ENCODE measurements at regions not wholly inside any gene's neighbourhood (a gene's known extent, or its start where the extent isn't known, plus 50 kb on each side); places are given as distances from the start of the nearest gene placed in this dataset.

DNA sequence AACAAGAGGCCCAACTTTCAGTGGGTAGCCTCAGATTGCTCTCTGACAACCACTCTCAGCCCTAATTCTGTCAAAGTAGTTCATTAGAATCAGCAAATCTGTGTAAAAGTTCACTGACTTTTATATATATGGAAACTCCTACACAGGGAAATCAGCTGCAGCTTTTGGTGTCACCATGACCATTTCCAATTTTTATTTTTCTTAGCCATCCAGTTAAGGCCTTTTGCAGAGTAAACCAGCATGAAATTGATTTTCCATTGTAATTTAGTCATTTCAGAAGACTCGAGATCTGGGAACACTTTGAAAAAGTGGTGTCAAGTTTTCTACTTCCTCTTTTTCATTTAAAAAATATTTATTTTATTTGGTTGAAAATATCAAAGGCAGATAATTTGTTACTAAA, 263.2 kb downstream of the TMEM182 start:
- DNase-seq (ENCODE audit: low read depth in 2 of 2) = no peak

DNA sequence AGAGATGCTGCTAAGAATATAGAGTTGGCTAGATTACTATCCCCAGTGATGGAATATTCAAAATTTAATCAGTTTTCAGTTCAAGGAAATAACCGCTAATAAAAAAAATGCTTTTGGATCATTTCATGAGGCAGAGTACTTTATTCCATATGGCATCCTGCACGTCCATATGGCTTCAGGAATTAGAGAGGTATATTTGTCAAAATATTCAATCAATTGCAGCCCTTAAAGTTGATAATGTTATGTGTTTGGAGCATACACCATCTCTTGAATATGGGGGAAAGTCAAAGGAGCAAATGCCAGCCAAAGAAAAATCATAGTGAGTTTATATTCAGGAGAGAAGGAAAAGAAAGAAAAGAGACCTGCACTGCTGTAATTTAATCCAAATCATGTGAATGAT, 266.4 kb downstream of the TMEM182 start:
- DNase-seq (ENCODE audit: low read depth in 2 of 2) = no peak
